ENCODE measurements at regions not wholly inside any gene's neighbourhood (a gene's known extent, or its start where the extent isn't known, plus 50 kb on each side); places are given as distances from the start of the nearest gene placed in this dataset.

- TF ChIP-seq CTCF (IDR thresholded peaks at IDR 0.05; ENCODE audit: low read length): no peak
- no peak for TF ChIP-seq EZH2 (IDR thresholded peaks at IDR 0.05; ENCODE audit: borderline replicate concordance, low read length)
Measured at GRCh38 chr2:126798276-126799140, 100.2 kb upstream of the TEX51 start.

Measured in OCI-LY1 (cell line).